ENCODE measurements at regions not wholly inside any gene's neighbourhood (a gene's known extent, or its start where the extent isn't known, plus 50 kb on each side); places are given as distances from the start of the nearest gene placed in this dataset.

DNA sequence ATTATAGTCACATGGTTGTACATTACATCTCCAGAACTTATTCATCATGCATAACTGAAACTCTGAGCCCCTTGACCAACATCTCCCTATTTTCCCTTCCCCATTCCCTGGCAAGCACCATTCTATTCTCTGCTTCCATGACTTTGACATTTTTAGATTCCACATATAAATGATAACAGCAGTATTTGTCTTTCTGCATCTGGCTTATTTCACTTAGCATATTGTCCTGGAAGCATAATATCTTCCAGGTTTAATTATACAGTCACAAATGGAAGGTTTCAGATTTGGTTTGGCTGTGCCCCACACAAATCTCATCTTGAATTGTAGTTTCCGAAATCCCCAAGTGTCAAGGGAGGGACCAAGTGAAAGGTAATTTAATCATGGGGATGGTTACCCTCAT lies 626.9 kb upstream of the PKDCC start:
- no peak for DNase-seq

DNA sequence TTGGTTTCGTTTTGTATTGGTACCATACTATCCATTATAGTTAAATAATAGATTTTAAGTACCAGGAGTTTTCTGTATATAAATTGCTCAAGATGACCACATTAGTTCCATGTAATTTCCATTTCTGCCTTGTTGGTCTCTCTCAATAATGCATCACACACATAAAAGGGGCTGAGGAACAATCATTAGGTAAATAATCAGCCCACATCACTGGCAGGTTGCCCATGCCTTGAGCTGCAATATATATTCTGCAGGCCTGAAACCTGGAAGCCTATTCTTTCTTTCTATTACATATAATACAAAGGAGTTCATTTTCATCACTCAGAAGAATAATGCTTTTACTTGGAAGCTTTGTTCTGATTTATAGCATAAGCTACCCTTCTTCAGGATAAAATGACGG lies 616.1 kb upstream of the PKDCC start:
- no peak for DNase-seq

DNA sequence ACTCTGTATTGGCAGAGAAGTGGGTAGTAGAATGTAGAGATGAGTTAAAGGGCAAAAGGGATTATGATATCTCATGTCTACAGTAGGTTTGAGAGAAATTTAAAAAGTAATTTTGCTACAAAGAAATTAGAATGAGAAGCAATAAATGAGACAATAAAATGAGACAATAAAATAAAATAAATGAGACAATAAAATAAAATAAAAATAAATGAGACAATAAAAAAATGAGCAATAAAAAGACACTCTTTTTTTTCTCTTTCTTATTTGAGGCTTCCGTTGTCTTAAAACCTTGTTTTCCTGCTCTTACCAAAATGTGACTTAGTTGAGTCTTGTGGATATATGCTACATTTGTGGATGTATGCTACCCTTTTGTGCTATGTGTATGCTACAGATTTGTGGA lies 615.4 kb upstream of the PKDCC start:
- no peak for DNase-seq

DNA sequence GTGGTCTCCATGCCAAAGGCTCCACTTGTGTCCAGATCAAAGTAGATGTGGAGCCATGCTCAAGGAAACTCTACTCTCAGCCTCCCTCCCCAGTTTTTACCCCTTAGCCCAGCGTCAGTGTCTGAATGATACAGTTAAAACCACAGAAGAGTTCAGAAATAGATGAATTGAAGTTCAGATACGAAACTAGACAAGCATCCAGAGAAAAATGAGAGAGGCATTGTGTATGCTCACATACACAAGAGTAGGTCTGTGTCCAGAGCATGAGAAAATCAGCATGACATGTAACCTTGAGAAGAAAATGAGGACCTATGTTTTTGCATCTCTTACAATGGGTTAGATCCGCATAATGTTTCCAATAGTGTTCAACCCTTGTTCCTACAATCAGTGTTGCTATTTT lies 612.8 kb upstream of the PKDCC start:
- no peak for DNase-seq

DNA sequence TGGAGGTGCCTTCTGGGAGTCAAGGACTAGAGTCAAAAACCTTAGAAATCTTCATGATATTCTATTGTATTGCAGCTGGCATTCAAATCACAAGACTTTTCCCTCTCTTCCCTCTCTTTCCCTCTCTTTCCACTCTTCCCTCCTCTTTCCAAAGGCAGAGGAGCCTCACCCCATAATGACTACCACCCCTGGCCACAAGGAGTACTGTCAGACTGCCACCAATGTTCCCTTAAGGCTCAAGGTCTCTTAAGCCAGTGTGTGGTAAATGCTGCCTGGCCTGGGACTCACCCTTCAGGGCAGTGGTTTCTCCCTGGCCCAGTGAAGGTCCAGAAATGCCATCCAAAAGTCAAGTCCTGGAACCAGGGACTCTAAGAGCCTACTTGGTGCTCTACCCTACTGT lies 605.9 kb upstream of the PKDCC start:
- no peak for DNase-seq

DNA sequence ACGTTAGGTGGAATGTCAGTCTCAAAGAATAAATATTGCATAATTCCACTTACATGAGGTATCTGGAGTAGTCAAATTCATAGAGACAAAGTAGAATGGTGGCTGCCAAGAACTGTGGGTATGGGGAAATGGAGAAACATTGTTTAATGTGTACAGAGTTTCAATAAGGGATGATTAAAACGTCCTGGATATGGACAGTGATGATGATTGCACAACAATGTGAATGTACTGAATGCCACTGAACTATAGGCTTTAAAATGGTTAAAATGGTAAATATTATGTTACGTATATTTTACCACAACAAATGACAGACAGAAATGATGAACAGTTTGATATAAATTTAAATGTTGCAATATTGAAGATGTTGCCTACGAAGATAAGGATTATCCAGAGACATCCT lies 602.0 kb upstream of the PKDCC start:
- no peak for DNase-seq

DNA sequence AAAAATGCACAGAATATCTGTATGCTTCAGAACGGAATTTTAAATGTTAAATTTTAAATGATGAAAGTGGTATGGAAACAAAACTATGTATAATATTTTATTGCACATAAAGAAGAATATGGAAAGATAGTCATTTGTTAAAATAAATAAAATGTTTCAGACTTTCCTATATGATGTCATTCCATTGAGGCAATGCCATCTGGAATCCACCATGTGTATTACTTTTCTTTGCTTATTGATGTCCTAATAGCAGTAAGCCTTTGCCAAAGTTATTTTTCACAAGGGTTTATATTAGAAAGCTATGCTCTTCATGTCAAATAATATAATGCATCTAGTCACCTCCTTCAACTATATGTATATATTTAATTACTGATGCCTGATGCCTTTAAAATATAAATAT lies 601.6 kb upstream of the PKDCC start:
- DNase-seq, result no peak

DNA sequence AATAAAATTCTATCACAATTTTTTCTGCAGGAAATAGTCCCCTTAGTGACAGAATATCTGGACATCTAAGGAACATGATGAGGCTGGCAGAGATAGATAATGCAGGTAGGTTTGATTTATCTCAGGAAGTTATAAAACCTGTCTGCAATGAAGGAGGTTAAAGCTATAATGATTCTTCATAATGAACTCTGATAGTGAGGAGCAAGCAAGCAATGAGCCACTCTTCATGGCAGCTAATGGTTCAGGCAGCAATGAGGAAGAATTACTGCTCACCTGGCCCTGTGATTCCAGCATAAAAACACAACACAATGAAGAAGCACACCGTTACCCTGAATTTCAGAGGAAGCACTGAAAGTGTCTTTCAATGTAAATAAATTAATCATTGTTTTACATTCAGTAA lies 599.6 kb upstream of the PKDCC start:
- DNase-seq, result no peak

DNA sequence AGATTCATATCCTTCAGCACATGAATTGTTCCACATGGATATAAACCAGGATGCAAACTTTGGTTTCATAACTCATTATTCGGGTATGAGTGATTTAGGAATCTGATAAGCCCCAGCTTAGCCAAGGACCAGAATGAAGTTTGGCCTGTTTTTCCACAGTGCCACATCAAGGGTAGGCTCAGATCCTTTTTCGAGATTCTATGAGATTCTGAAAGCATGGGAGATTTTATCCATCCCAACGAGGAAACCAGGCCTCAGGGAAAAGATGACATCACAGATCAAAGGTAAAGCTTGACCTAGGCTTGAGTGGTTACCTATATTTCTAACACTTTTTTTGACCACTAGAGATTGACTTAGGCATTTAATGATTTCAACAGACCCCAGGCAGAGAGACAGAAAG lies 590.8 kb upstream of the PKDCC start:
- DNase-seq, result no peak

DNA sequence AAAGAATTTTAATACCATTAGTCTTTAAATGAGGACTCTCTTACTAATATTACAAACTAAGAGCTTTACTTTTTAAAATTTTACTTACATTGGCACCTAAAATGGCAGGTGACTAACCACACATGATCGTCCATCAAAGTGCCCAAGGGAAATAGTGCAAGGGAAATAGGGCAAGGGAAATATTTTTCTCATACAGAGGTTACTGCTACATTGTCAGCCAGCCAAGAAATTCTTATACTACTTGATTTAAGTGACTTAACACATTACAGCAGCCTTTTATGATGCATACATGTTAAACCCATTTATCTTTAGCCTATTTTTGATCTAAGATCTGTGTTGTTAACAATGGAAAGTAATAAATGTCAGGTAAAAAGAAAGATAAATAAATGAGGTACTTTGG lies 587.2 kb upstream of the PKDCC start:
- no peak for DNase-seq

DNA sequence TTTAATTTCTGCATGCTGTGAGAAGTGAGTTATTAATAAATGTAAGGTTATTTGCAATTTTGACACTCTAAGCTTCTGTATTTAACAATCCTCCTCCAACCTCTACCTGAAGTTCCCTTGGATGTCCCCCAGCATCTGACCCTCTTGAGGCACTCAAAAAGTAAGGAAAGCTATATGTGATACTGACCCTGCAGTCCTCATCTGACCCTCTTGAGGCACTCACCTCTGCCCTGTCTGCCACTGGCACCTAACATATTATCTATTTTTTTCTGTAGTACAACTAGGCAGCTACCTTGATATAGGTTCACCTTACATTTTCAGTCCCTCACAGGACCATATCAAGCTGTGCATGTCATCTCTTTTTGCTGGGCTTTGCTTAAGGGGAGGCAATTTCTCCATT lies 583.4 kb upstream of the PKDCC start:
- no peak for DNase-seq

DNA sequence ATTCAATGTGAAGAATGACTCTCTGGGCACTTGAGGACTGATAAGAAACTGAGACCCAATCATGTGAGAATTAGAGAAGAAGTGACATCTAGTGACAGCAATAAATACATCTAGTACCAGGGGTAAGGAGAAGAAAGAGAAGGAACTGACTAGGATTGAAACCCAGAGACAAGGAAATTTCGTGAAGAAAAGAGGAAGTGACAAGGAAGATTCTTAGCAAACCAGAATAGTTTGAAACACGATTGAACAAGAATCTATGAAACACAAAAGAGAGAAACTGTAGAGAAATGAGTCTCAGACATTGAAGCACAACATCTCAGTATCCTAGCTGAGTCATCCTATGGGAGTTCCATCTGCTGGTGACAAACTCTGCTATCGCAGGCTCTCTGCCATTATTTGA lies 571.9 kb upstream of the PKDCC start:
- no peak for DNase-seq

DNA sequence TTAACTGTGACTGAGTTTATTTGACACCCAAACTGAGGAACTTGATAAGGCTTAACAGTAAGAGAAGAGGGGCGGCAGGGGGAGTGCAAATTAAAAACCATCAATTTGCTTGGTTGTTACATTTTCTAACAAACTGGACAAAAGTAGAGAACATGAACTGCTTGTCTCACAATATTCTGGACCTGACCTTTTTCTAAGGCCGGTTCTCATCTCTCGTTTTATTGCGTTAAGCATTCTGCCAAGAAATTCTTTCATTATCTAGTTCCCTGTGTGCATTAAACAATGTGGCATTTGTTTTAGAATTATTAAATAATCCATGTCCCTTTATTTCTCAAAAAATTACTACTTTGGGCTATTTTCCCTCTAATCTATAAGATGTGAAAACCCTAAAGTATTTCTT lies 565.2 kb upstream of the PKDCC start:
- no peak for DNase-seq

DNA sequence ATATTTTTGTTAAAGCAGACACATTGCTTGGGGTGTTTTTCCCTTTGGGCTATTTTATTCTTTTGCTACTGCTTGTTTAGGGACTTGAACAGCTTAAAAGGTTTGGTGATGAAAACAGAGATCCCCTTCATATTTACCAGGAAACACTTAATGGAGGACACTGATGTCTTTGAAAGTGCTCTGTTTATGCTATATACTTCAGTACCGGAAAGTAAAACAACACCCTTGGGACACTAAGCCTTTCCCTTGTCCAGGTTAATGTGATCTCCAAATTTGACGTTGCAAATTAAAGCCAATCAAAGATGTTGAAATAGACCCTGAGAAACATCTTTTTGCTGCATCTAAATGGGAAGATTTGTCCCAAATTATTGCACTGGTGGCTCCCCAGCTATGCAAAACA lies 564.6 kb upstream of the PKDCC start:
- DNase-seq, result no peak

DNA sequence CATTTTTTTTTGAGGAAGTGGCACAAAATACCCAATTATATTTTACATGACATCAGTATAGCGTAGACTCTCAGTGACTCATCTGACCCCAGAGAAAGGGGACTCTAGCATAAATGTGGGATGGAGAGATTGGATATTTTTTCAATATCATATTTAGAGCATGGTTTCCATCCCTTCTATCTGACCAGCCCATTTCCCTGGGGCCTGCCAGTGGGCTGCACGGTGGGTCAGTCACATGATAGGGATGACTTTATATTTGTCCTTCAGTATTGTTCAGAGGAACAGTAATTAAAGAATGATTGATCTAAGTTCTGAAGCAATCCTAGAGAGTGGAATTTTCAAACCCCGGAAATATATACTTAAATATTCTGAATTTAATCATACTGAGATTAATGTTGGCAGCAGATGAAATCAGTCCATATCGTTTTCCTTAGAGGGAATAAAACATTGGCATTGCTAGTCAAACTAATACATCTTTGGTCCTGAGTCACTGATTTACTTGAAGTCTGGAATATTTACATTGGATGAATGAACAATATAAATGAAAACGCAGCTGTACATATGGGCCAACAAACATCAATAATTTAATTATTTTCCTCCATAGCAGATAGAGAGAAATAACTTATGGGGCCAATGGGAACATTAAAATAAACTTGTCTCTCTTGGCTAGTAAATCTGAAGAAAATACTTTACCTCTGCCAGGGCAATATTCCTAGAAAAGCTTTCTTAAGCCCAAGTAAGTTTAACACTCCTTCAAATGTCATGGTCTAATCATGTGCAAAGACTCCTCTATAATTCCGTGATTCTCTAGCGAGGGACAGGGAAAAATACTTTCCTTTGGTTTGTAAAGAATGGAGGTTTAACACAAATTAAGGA lies 563.6 kb upstream of the PKDCC start:
- no peak for DNase-seq

DNA sequence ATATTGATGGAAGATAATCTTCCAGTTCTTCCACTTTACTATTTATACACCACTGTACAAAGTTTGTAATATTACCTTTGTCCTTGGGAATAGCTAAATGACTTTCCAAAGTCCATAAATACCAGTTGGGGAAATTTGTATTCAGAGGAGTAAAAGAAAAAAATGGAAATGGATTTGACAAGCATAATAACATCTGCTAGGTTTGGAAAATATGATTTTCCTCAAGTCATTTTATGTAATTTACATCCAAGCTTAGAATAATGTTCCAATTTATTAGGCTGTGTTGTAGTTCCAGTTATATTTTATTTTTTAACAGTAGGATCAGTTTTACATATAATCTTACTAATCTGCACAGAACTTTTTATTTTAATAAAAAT lies 563.0 kb upstream of the PKDCC start:
- no peak for DNase-seq

DNA sequence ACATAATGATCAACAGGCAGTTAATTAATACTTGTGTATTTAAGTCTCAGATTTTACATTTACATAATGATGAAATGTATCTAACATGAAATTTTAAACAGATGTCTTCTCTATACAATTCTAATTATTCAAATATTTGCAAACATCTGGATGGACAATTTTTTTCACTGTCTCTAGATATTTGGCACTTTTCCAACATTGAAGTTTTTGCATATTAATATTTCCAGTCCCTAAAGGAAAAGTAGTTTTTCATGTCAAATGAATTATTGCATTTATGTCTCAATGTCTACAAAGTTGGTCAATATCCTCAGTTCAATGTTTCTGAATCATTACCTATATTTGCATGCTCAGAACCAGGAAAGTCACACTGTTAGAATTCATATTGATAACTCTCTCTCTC lies 560.9 kb upstream of the PKDCC start:
- no peak for DNase-seq

DNA sequence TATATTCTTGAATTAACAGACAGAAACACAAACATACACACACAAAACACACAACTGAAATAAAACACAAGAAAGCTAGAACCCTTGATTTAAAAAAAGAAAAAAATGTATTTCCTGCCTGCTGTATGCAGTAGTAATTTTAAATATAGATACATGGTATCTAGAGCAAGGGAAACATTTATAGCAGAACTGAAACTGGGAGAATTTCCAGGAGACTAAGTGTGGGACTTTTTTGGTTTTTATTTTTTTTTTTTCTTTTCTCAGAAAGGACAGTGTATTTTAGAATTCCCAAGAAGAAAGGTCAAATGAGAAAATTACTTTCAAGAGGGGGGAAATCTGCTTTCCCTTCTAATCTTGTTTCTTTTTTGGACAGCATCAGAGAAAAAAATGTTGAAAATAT lies 558.9 kb upstream of the PKDCC start:
- DNase-seq, result no peak

DNA sequence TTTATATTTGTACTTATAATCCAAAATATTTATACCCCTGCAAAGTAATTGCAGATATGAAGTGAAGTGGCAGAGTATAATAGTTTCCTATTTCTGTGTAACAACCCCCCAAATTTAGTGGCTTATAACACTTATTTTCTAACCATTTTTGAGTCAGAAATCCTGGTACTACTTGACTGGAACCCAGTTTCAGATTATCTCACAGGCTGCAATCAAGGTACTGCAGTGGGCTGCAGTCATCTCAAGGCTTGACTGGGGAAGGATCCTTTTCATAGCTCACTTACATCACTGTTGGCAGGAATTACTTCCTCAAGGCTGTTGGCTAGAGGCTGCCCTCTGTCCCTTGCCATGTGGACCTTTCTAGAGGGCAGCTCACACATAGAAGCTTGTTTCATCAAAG lies 558.2 kb upstream of the PKDCC start:
- DNase-seq, result no peak

DNA sequence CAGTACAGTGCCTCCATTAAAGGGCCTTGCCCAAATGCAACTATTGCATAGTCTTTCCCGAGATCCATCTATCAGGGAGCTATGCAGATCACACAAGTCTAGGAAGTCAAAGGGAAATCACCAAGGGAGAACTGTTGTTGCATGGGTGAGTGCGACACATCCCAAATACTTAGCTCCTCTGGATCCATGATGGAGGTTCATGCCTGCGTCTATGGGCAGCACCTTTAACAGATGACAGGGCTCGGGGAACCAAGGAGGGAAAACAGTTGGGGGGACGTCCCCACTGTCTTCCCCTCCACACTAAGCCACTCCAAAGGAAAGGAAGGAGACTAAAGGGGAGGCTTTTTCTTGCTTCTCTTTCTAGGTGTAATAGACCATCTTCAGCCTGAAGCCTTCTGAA lies 552.8 kb upstream of the PKDCC start:
- DNase-seq, result no peak

DNA sequence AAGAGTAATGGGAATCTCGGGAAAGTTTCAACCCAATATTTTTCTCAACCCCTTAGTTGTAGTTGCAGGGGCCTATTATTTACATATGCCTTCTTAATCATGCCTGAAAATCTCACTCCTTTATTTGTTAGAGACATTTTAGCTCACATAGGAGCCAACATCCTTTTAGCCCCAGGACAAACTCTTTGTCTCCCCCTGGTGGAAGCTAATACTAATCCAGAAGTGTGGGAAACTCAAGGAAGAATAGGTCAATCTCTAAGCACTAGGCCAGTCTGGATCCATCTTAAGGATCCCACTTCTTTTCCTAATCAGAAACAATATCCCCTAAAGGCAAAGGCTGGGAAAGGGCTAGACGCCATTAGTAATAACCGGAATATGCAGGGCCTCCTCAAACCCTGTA lies 550.9 kb upstream of the PKDCC start:
- DNase-seq, result no peak

DNA sequence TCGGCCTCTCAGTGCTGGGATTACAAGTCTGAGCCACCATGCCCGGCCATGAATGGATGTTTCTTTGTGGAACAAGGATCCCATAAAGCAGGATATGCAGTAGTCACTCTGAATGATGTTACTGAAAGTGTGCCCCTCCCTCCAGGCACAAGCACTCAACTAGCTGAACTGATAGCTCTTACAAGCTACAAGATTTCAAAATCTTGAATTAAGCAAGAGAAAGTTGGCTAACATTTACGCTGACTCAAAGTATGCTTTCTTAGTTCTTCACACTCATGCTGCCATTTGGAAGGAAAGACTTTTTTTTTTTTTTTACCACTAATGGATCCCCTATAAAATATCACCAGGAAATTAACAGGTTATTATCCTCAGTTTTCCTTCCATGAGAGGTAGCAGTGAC lies 549.0 kb upstream of the PKDCC start:
- DNase-seq, result no peak

DNA sequence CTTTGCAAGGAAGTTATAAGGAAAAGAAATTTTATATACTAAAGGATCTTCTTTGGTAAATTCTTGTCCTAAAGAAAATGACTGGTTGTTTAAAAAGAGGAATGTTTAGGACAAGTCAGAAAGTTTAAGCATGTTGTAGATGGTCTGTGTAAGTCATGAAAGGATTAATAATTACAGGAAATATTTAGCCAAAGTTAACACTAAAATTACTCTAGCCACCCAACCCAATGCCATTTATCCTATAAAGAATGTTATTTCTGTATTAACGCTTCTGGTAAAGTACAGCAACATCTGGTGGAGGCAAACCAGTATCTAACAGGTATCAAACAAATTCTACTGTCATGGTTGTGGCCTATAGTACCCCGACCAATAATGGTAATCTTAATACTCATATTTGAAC lies 546.9 kb upstream of the PKDCC start:
- no peak for DNase-seq

DNA sequence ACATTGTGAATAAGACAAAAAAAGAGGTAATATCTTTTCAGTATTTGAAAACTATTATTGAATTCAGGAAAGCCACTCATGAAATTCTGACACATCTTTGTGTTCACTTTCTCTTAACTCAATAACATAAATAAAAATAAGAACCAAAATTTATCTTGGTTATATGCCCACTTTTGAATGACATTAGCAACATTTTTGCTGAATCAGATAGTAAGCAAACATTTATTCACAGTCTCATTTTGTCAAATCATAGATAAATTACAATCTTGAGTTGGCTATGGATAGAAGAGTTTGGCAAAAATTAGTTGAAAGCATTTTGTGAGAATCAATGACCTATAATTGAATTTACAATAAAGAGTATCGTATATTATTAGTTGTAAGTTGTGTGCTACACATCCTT lies 545.1 kb upstream of the PKDCC start:
- no peak for DNase-seq

DNA sequence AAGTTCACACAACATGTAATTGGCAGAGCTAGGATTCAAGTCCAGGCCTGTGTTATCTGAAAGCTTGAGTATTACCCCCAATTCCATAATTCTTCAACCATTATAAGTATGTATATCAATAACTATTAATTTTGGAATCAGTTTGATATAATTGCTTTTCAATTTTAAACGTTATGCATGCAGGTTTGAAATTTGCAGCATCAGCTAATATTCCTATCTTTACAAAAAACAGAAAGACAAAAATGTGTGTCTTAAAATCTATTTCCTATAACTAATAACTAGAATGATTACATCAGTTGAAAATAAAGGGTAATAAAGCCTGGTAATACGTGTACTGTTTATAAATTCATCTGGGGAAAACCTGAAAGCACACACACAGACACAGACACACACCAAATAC lies 543.3 kb upstream of the PKDCC start:
- DNase-seq, result no peak

DNA sequence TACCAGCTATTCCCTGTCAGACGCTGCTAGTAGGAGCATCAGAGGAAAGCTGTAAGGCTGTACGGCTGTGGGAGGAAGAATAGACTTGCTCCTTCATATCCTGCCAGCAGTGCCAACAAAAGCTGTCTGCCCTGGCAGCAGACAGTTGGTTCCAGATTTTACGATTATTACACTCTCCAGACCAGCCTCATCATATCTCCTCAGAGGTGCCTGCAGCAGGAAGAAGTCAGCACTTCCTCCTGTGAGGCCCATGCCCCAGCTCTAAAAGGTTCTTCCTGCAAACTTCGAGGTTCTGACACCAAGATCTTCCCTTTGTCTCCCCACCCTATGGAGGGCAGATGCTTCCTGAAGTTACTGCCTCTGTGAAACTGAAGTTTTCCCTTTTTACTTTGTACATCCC lies 537.7 kb upstream of the PKDCC start:
- no peak for DNase-seq

Data from NCI-H2029 treated with DMSO at 0.1 percent for 48 hours (cell line).